GM12865 (cell line): ENCODE measurements at regions not wholly inside any gene's neighbourhood (a gene's known extent, or its start where the extent isn't known, plus 50 kb on each side); places are given as distances from the start of the nearest gene placed in this dataset.

Experiments
- DNase-seq: peaks from one replicate; pipeline ENCODE4 v3.0.0; 2010; ENCODE audit warnings: low read depth
- H3K4me3 ChIP-seq: 2 replicates; pipeline ENCODE4 v1.5.1; 2011; ENCODE audit warnings: mild to moderate bottlenecking, low read depth, low read length, control low read depth
- CTCF ChIP-seq: IDR thresholded peaks from 2 replicates; pipeline ENCODE4 v1.5.1; 2011; ENCODE audit warnings: low read length, control low read depth, low read depth, inconsistent platforms; ENCODE audit not compliant: insufficient read depth; ENCODE audit errors: missing control alignments

DNA sequence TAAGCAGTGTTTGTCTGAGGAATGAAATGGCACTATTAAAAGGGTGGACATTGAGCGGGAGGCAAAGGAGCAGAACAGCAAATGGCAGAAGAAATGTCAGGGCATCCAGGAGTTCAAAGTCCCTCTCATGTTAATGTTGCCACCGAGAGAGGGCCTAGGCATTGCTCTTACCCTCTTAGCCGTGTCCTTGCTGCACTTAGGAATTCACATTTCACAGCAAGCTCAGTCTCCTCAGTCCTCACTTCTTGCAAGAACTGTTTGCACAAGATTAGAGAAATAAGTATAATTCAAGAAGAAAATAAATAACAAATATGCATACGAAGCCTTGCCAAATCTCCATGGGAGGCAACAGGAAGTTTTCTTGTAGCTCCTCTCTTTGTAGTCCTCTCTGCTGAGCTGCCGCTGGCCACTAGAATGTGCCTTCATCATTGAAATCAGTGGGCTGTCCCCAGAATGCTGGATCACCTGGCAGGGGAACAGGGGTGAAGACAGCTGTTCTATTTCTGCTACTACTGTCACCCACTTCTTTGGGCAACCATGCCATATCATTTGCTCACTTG, 205.8 kb downstream of the ZNF326 start:
- no peak overlapping the region for H3K4me3 ChIP-seq
- TF ChIP-seq CTCF = no peak
- no peak for DNase-seq

- H3K4me3 ChIP-seq = no peak overlapping the region
- DNase-seq = no peak
- no peak for TF ChIP-seq CTCF
Observed at GRCh38 chr1:90198616-90199332, 203.9 kb downstream of the ZNF326 start.

GRCh38 chr1:90193116-90193515, 198.2 kb downstream of the ZNF326 start:
- no peak for TF ChIP-seq CTCF
- no peak for DNase-seq
- H3K4me3 ChIP-seq = no peak overlapping the region

DNA sequence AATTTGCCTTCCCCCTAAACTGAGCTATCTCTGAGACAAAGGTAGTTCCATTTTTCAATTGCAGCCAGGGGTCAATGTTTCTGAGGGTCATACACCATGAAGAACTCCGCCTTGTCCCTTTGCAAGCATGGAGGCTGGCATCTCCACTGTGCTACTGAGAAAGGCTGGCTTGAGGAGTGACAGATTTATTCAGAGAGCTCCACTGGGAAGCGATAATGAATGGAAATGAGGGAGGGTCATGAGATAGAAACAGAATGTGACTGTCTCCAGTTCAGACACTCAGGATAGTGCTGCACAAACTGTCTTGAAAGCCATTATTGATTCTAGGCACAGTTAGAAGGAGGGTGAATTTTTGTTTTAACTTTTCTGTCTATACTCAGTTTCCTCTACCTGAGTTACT, 197.5 kb downstream of the ZNF326 start:
- TF ChIP-seq CTCF = no peak
- DNase-seq = no peak
- no peak overlapping the region for H3K4me3 ChIP-seq

DNA sequence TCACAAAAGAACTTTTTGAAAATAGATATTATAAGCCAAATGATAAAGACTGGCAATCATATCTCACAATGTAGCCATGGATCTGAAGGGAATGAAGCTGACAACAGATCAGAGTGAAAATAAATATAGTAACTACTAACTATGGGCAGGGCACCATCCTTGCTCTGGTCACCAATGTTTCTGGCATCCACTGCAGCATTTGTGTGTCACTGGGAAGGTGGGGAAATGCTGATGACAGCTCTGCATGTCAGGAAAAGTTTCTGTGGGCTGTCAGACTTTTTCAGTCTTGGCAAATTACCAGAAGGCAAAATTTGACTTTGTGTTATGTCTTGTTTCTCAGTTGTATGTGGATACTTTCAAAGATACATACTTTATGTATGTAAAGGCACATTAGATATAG, 195.6 kb downstream of the ZNF326 start:
- H3K4me3 ChIP-seq = no peak overlapping the region
- no peak for TF ChIP-seq CTCF
- no peak for DNase-seq

GRCh38 chr1:90189889-90190288, 195.0 kb downstream of the ZNF326 start:
- TF ChIP-seq CTCF = no peak
- no peak for DNase-seq
- H3K4me3 ChIP-seq = no peak overlapping the region

DNA sequence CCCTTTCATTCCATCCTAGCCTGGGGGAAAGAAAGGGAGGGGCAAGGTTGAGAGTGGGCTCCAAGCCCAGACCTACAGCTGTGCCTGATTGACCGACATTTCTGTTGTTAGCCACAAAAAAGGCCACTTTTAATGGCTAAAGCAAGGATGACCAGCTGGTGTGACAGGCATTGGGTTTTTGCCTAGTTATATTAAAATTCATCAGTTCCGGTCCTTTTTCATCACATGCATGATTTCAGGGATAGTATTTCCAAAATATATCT, 192.3 kb downstream of the ZNF326 start:
- no peak for DNase-seq
- TF ChIP-seq CTCF = no peak
- no peak overlapping the region for H3K4me3 ChIP-seq
